ENCODE measurements at regions not wholly inside any gene's neighbourhood (a gene's known extent, or its start where the extent isn't known, plus 50 kb on each side); places are given as distances from the start of the nearest gene placed in this dataset.
"Not testable (repeated sequence)": the region's sequence is repeated elsewhere in the genome, so short reads cannot be mapped to it uniquely, and the experiment has no call there.

DNA sequence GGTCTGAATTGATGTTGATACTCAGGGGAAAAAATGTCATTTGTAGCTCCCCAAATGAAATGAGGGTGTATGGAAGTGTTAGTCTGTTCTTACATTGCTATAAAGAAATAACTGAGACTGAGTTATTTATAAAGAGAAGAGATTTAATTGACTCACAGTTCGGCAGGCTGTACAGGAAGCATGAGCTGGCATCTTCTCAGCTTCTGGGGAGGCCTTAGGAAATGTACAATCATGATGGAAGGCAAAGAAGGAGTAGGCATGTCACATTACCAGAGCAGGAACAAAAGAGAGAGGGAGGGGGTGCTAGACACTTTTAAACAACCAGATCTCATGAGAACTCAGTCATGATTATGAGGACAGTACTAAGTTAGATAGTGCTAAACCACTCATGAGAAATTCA is 1199.9 kb upstream of the DIAPH2 start:
- Histone ChIP-seq H3K27ac (ENCODE audit: low read length, poor library complexity, severe bottlenecking) (no peak overlapping the region), H2AK5ac (ENCODE audit: low read length, severe bottlenecking) (no peak overlapping the region), H3K79me1 (replicated peaks; ENCODE audit: low read length, poor library complexity, severe bottlenecking) (no peaks in the 10 kb centered on the region), H2BK12ac (ENCODE audit: low read length in 2 of 2) (no peak overlapping the region), H3K18ac (ENCODE audit: low read depth in 1 of 2, low read length in 2 of 2) (no peak overlapping the region), H2AFZ (ENCODE audit: low read depth, low read length) (no peak overlapping the region), H4K91ac (ENCODE audit: low read length) (no peak overlapping the region), H2BK15ac (ENCODE audit: low read depth, poor library complexity, severe bottlenecking) (no peak overlapping the region), H4K8ac (ENCODE audit: low read length) (no peak overlapping the region), H2BK5ac (ENCODE audit: low read depth, low read length, poor library complexity, severe bottlenecking) (no peak overlapping the region), H3K4me3 (ENCODE audit: insufficient read depth in 1 of 2, low read depth in 1 of 2, low read length in 2 of 2) (no peak overlapping the region), H3K23ac (ENCODE audit: low read length in 2 of 2) (no peak overlapping the region), H3K36me3 (ENCODE audit: control insufficient read depth in 1 of 2, insufficient read depth in 2 of 2, low read depth in 1 of 2, low read length in 2 of 2) (no peaks in the 10 kb centered on the region), H3K9me3 (ENCODE audit: control insufficient read depth, low read length) (no peaks in the 10 kb centered on the region), H3K4me2 (ENCODE audit: low read length, poor library complexity, severe bottlenecking) (no peak overlapping the region), H3K4me1 (ENCODE audit: control insufficient read depth, insufficient read depth, low read depth, low read length) (no peaks in the 10 kb centered on the region), H3K4ac (ENCODE audit: low read depth in 1 of 2, low read length in 2 of 2) (no peak overlapping the region), H2BK120ac (ENCODE audit: low read depth, low read length) (no peak overlapping the region), H3K27me3 (ENCODE audit: control insufficient read depth in 1 of 2, insufficient read depth in 1 of 2, low read length in 2 of 2) (no peaks in the 10 kb centered on the region), H3K14ac (ENCODE audit: low read length in 2 of 2) (no peak overlapping the region), H3K9ac (ENCODE audit: low read length) (no peak overlapping the region)
- no peak for DNase-seq
- 64% methylated on average over 1 of the region's 1 CpG for WGBS

DNA sequence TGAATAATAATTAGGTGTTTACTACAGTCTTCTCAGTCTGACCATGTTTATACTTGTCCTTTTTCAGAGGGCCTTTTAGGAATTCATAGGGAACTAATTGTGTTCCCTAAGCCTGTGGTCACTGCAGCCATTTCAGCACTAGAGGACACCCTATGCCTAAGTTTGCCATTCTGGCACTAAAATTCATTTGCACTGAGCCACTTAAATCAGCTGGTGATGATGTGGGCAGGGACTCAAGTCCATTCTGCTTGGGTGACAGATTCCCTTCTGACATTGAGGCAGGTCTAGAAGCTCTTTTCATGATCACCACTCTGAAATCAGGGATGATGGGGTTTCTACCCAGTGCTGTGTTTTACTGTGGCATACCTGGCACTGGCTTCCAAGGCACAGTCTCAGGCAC is 1178.9 kb upstream of the DIAPH2 start:
- H2BK5ac ChIP-seq (ENCODE audit: low read depth, low read length, poor library complexity, severe bottlenecking), result no peak overlapping the region
- no peaks in the 10 kb centered on the region for H3K79me1 ChIP-seq (replicated peaks; ENCODE audit: low read length, poor library complexity, severe bottlenecking)
- H3K14ac ChIP-seq (ENCODE audit: low read length in 2 of 2), result no peak overlapping the region
- no peaks in the 10 kb centered on the region for H3K36me3 ChIP-seq (ENCODE audit: control insufficient read depth in 1 of 2, insufficient read depth in 2 of 2, low read depth in 1 of 2, low read length in 2 of 2)
- H2BK120ac ChIP-seq (ENCODE audit: low read depth, low read length), result no peak overlapping the region
- H2AK5ac ChIP-seq (ENCODE audit: low read length, severe bottlenecking), result no peak overlapping the region
- H3K27ac ChIP-seq (ENCODE audit: low read length, poor library complexity, severe bottlenecking), result no peak overlapping the region
- H2BK12ac ChIP-seq (ENCODE audit: low read length in 2 of 2), result no peak overlapping the region
- H2AFZ ChIP-seq (ENCODE audit: low read depth, low read length), result no peak overlapping the region
- H3K23ac ChIP-seq (ENCODE audit: low read length in 2 of 2), result no peak overlapping the region
- H4K8ac ChIP-seq (ENCODE audit: low read length), result no peak overlapping the region
- H3K18ac ChIP-seq (ENCODE audit: low read depth in 1 of 2, low read length in 2 of 2), result no peak overlapping the region
- DNase-seq, result no peak
- no peaks in the 10 kb centered on the region for H3K4me1 ChIP-seq (ENCODE audit: control insufficient read depth, insufficient read depth, low read depth, low read length)
- H3K4ac ChIP-seq (ENCODE audit: low read depth in 1 of 2, low read length in 2 of 2), result no peak overlapping the region
- H3K4me2 ChIP-seq (ENCODE audit: low read length, poor library complexity, severe bottlenecking), result no peak overlapping the region
- H4K91ac ChIP-seq (ENCODE audit: low read length), result no peak overlapping the region
- H3K4me3 ChIP-seq (ENCODE audit: insufficient read depth in 1 of 2, low read depth in 1 of 2, low read length in 2 of 2), result no peak overlapping the region
- H3K9me3 ChIP-seq (ENCODE audit: control insufficient read depth, low read length), result peaks cover 12% of the 10 kb centered on the region
- no peaks in the 10 kb centered on the region for H3K27me3 ChIP-seq (ENCODE audit: control insufficient read depth in 1 of 2, insufficient read depth in 1 of 2, low read length in 2 of 2)
- H2BK15ac ChIP-seq (ENCODE audit: low read depth, poor library complexity, severe bottlenecking), result no peak overlapping the region
- no peak overlapping the region for H3K9ac ChIP-seq (ENCODE audit: low read length)

DNA sequence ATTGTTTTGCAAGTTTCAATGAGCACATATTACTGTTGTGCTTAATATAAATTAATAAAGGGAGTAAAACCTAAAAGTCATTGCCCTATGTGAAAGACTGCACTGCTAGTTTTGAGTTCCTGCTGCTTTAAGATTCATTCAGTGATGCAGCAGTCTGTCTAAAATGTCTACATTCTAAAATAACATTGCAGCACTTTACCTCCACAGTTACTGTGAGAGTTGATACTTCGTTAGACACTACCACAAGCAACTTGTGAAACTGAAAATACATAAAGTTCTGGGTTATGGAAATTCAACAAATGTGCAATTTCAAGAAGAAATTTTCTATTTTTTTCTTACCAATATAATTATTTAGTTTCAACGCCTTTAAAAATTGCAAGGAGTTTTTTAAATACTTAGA is 1175.2 kb upstream of the DIAPH2 start:
- no peaks in the 10 kb centered on the region for H3K36me3 ChIP-seq (ENCODE audit: control insufficient read depth in 1 of 2, insufficient read depth in 2 of 2, low read depth in 1 of 2, low read length in 2 of 2)
- no peaks in the 10 kb centered on the region for H3K4me1 ChIP-seq (ENCODE audit: control insufficient read depth, insufficient read depth, low read depth, low read length)
- H2BK120ac ChIP-seq (ENCODE audit: low read depth, low read length), result no peak overlapping the region
- H3K9ac ChIP-seq (ENCODE audit: low read length), result no peak overlapping the region
- no CpG with 5 or more reads among the region's 2 CpGs for WGBS
- H2BK15ac ChIP-seq (ENCODE audit: low read depth, poor library complexity, severe bottlenecking), result no peak overlapping the region
- H2AK5ac ChIP-seq (ENCODE audit: low read length, severe bottlenecking), result no peak overlapping the region
- H4K8ac ChIP-seq (ENCODE audit: low read length), result no peak overlapping the region
- H3K4ac ChIP-seq (ENCODE audit: low read depth in 1 of 2, low read length in 2 of 2), result no peak overlapping the region
- H3K27me3 ChIP-seq (ENCODE audit: control insufficient read depth in 1 of 2, insufficient read depth in 1 of 2, low read length in 2 of 2), result no peaks in the 10 kb centered on the region
- H3K18ac ChIP-seq (ENCODE audit: low read depth in 1 of 2, low read length in 2 of 2), result no peak overlapping the region
- no peak overlapping the region for H2BK12ac ChIP-seq (ENCODE audit: low read length in 2 of 2)
- no peak overlapping the region for H3K4me2 ChIP-seq (ENCODE audit: low read length, poor library complexity, severe bottlenecking)
- H3K27ac ChIP-seq (ENCODE audit: low read length, poor library complexity, severe bottlenecking), result no peak overlapping the region
- no peak overlapping the region for H2AFZ ChIP-seq (ENCODE audit: low read depth, low read length)
- H2BK5ac ChIP-seq (ENCODE audit: low read depth, low read length, poor library complexity, severe bottlenecking), result no peak overlapping the region
- no peak overlapping the region for H3K14ac ChIP-seq (ENCODE audit: low read length in 2 of 2)
- no peak overlapping the region for H3K23ac ChIP-seq (ENCODE audit: low read length in 2 of 2)
- H3K4me3 ChIP-seq (ENCODE audit: insufficient read depth in 1 of 2, low read depth in 1 of 2, low read length in 2 of 2), result no peak overlapping the region
- peaks cover 9% of the 10 kb centered on the region for H3K9me3 ChIP-seq (ENCODE audit: control insufficient read depth, low read length)
- no peak overlapping the region for H4K91ac ChIP-seq (ENCODE audit: low read length)
- DNase-seq, result no peak
- no peaks in the 10 kb centered on the region for H3K79me1 ChIP-seq (replicated peaks; ENCODE audit: low read length, poor library complexity, severe bottlenecking)

DNA sequence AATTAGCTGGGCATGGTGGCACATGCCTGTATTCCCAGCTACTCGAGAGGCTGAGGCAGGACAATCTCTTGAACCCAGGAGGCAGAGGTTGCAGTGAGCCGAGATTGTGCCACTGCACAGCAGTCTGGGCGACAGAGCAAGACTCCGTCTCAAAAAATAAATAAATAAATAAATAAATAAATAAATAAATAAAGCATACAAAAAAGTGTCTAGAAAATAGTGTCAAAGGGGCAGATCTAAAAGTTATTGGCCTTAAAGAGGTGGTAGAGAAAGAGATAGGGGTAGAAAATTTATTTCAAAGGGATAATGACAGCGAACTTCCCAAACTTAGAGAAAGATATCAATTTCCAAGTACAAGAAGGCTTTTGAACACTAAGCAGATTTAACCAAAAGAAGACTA is 1160.6 kb upstream of the DIAPH2 start:
- not testable (repeated sequence) for H2BK120ac ChIP-seq (ENCODE audit: low read depth, low read length); H2BK12ac ChIP-seq (ENCODE audit: low read length in 2 of 2); H3K18ac ChIP-seq (ENCODE audit: low read depth in 1 of 2, low read length in 2 of 2); H3K4me1 ChIP-seq (ENCODE audit: control insufficient read depth, insufficient read depth, low read depth, low read length); H2BK15ac ChIP-seq (ENCODE audit: low read depth, poor library complexity, severe bottlenecking); H3K23ac ChIP-seq (ENCODE audit: low read length in 2 of 2); H2BK5ac ChIP-seq (ENCODE audit: low read depth, low read length, poor library complexity, severe bottlenecking); DNase-seq; H3K36me3 ChIP-seq (ENCODE audit: control insufficient read depth in 1 of 2, insufficient read depth in 2 of 2, low read depth in 1 of 2, low read length in 2 of 2); H3K9me3 ChIP-seq (ENCODE audit: control insufficient read depth, low read length); H3K4ac ChIP-seq (ENCODE audit: low read depth in 1 of 2, low read length in 2 of 2); H4K8ac ChIP-seq (ENCODE audit: low read length); H4K91ac ChIP-seq (ENCODE audit: low read length); H3K27me3 ChIP-seq (ENCODE audit: control insufficient read depth in 1 of 2, insufficient read depth in 1 of 2, low read length in 2 of 2); H3K14ac ChIP-seq (ENCODE audit: low read length in 2 of 2); H2AFZ ChIP-seq (ENCODE audit: low read depth, low read length); H3K79me1 ChIP-seq (replicated peaks; ENCODE audit: low read length, poor library complexity, severe bottlenecking); H3K9ac ChIP-seq (ENCODE audit: low read length); H3K4me2 ChIP-seq (ENCODE audit: low read length, poor library complexity, severe bottlenecking); H2AK5ac ChIP-seq (ENCODE audit: low read length, severe bottlenecking); H3K27ac ChIP-seq (ENCODE audit: low read length, poor library complexity, severe bottlenecking); H3K4me3 ChIP-seq (ENCODE audit: insufficient read depth in 1 of 2, low read depth in 1 of 2, low read length in 2 of 2)
- WGBS, result 56% methylated on average over 1 of the region's 5 CpGs

Data from mesenchymal stem cell (in vitro differentiated cells and primary cell).